SH-SY5Y (cell line): ENCODE measurements at regions not wholly inside any gene's neighbourhood (a gene's known extent, or its start where the extent isn't known, plus 50 kb on each side); places are given as distances from the start of the nearest gene placed in this dataset.

Experiments used
- GATA2 ChIP-seq: IDR thresholded peaks from 2 replicates; pipeline ENCODE4 v1.6.1; 2011; ENCODE audit warnings: mild to moderate bottlenecking, low read depth, low read length
- GATA3 ChIP-seq: IDR thresholded peaks from 2 replicates; pipeline ENCODE4 v1.6.1; 2011; ENCODE audit warnings: low read depth, mild to moderate bottlenecking, low read length, moderate library complexity

- TF ChIP-seq GATA2 (no peak), GATA3 (no peak)
Measured at GRCh38 chr6:128821116-128821515, 61.8 kb upstream of the LAMA2 start.
